ENCODE measurements at regions not wholly inside any gene's neighbourhood (a gene's known extent, or its start where the extent isn't known, plus 50 kb on each side); places are given as distances from the start of the nearest gene placed in this dataset.

DNA sequence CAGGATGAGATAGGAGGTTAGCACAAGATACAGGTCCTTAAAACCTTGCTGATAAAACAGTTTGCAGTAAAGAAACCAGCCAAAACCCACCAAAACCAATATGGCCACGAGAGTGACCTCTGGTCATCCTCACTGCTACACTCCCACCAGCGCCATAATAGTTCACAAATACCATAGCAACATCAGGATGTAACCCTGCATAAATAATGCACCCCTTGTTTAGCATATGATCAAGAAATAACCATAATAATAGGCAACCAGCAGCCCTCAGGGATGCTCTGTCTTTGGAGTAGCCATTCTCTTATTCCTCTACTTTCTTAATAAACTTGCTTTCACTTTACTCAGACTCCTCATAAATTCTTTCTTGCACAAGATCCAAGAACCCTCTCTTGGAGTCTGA, 86.9 kb upstream of the PRSS3 start:
- H4K91ac ChIP-seq (ENCODE audit: insufficient read depth, low read depth, low read length) = no peak overlapping the region
- no peak overlapping the region for H2AK5ac ChIP-seq (ENCODE audit: low read depth, low read length)
- H3K4me3 ChIP-seq (ENCODE audit: insufficient read depth, low read depth, low read length) = no peak overlapping the region
- H3K27ac ChIP-seq (ENCODE audit: insufficient read depth, low read length) = no peak overlapping the region
- intact Hi-C loops (cut with micrococcal nuclease) (no loop called here), in situ Hi-C loops (cut with MboI; ENCODE audit: low sequenced_read_pairs) (loop anchor here (10.0 to 25.0 kb wide), 2 partner anchors 74 to 296 kb away; partner anchors contain the start of gene AQP7), dilution Hi-C loops (cut with HindIII; ENCODE audit: low sequenced_read_pairs, unreplicated experiment) (no loop called here)
- no peak overlapping the region for H3K23ac ChIP-seq (ENCODE audit: low read depth, low read length)
- ATAC-seq (ENCODE audit: low read depth) (no peak), DNase-seq (no peak)
- no peak overlapping the region for H3K4ac ChIP-seq (ENCODE audit: low read depth, low read length)
- no peak overlapping the region for H3K18ac ChIP-seq (ENCODE audit: low read depth, low read length)
- no TSS peak for BruUV-seq (replicated peaks)
- H3K4me2 ChIP-seq (ENCODE audit: low read depth, low read length) = no peak overlapping the region
- no peaks in the 10 kb centered on the region for H3K36me3 ChIP-seq (ENCODE audit: control insufficient read depth, insufficient read depth, low read length)
- H4K20me1 ChIP-seq (ENCODE audit: insufficient read depth, low read length) = no peaks in the 10 kb centered on the region
- ChIA-PET POLR2A (ENCODE audit: unreplicated experiment) (no interaction called here), CTCF (no interaction called here)
- no peak for TF ChIP-seq MXI1 (IDR thresholded peaks at IDR 0.05; ENCODE audit: borderline replicate concordance, low read depth, low read length)
- TF ChIP-seq, protein P1, sequence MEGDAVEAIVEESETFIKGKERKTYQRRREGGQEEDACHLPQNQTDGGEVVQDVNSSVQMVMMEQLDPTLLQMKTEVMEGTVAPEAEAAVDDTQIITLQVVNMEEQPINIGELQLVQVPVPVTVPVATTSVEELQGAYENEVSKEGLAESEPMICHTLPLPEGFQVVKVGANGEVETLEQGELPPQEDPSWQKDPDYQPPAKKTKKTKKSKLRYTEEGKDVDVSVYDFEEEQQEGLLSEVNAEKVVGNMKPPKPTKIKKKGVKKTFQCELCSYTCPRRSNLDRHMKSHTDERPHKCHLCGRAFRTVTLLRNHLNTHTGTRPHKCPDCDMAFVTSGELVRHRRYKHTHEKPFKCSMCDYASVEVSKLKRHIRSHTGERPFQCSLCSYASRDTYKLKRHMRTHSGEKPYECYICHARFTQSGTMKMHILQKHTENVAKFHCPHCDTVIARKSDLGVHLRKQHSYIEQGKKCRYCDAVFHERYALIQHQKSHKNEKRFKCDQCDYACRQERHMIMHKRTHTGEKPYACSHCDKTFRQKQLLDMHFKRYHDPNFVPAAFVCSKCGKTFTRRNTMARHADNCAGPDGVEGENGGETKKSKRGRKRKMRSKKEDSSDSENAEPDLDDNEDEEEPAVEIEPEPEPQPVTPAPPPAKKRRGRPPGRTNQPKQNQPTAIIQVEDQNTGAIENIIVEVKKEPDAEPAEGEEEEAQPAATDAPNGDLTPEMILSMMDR (conservative IDR thresholded peaks at IDR 0.05; ENCODE audit: low read depth, low read length) = no peak
- TF ChIP-seq CHD1 (IDR thresholded peaks at IDR 0.05; ENCODE audit: low read depth, low read length) = no peak
- no peak for TF ChIP-seq RCOR1 (IDR thresholded peaks at IDR 0.05; ENCODE audit: insufficient replicate concordance, low read length)
- no peak for TF ChIP-seq POLR2A (IDR thresholded peaks at IDR 0.05; ENCODE audit: low read depth, low read length)
- no peak for TF ChIP-seq MAFK (IDR thresholded peaks at IDR 0.05; ENCODE audit: low read depth, low read length)
- TF ChIP-seq CEBPB (IDR thresholded peaks at IDR 0.05; ENCODE audit: low read depth, low read length) = no peak
- TF ChIP-seq, protein P2, sequence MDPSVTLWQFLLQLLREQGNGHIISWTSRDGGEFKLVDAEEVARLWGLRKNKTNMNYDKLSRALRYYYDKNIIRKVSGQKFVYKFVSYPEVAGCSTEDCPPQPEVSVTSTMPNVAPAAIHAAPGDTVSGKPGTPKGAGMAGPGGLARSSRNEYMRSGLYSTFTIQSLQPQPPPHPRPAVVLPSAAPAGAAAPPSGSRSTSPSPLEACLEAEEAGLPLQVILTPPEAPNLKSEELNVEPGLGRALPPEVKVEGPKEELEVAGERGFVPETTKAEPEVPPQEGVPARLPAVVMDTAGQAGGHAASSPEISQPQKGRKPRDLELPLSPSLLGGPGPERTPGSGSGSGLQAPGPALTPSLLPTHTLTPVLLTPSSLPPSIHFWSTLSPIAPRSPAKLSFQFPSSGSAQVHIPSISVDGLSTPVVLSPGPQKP (IDR thresholded peaks at IDR 0.05; ENCODE audit: borderline replicate concordance, low read depth, low read length) = no peak
- no peak for TF ChIP-seq FOS (IDR thresholded peaks at IDR 0.05; ENCODE audit: low read depth, low read length)
- no peak for TF ChIP-seq RAD21 (IDR thresholded peaks at IDR 0.05; ENCODE audit: low read length)
- no peak for TF ChIP-seq RFX5 (IDR thresholded peaks at IDR 0.05; ENCODE audit: low read depth, low read length)
- no peak for TF ChIP-seq NFE2L2 (IDR thresholded peaks at IDR 0.05; ENCODE audit: low read depth, low read length)
- no peak for TF ChIP-seq BHLHE40 (IDR thresholded peaks at IDR 0.05; ENCODE audit: low read depth, low read length)
- no peaks in the 10 kb centered on the region for H3K4me1 ChIP-seq (ENCODE audit: control insufficient read depth, insufficient read depth, low read length)
- no peaks in the 10 kb centered on the region for H3K9me3 ChIP-seq (ENCODE audit: control insufficient read depth, insufficient read depth, low read length)
- H2AK9ac ChIP-seq (replicated peaks; ENCODE audit: low read depth, low read length, poor library complexity) = no peak overlapping the region
- H2AFZ ChIP-seq (replicated peaks; ENCODE audit: low read length, poor library complexity) = no peak overlapping the region
- no peak overlapping the region for H4K8ac ChIP-seq (ENCODE audit: low read depth in 2 of 2, low read length in 2 of 2)
- H3K9ac ChIP-seq (ENCODE audit: low read depth, low read length) = no peak overlapping the region
- no peaks in the 10 kb centered on the region for H3K79me1 ChIP-seq (ENCODE audit: low read depth in 1 of 2, low read length in 2 of 2)
- peaks cover 12% of the 10 kb centered on the region for H3K27me3 ChIP-seq (ENCODE audit: control insufficient read depth, insufficient read depth, low read length)
- WGBS, 2 experiments (ENCODE audit: extremely low coverage in 2 of 2, insufficient read length in 1 of 2) = no CpG with 5 or more reads among the region's 2 CpGs
- H4K5ac ChIP-seq (ENCODE audit: low read depth, low read length) = no peak overlapping the region
- no peak overlapping the region for H3K14ac ChIP-seq (replicated peaks; ENCODE audit: low read depth, low read length)
- H3K56ac ChIP-seq (ENCODE audit: extremely low read depth, insufficient read depth, low read length) = no peak overlapping the region
- H2BK5ac ChIP-seq (ENCODE audit: low read depth, low read length, poor library complexity, severe bottlenecking) = no peak overlapping the region
- no peaks in the 10 kb centered on the region for H3K9me1 ChIP-seq (ENCODE audit: insufficient read depth, low read length)
- no peak overlapping the region for H2BK120ac ChIP-seq (ENCODE audit: low read depth, low read length)
- no peak overlapping the region for H2BK20ac ChIP-seq (ENCODE audit: low read depth, low read length)
- no peak overlapping the region for H2BK15ac ChIP-seq (ENCODE audit: low read depth, low read length)

Measured in IMR-90 (cell line).